Transverse colon (tissue), 4 donors: ENCODE measurements at regions not wholly inside any gene's neighbourhood (a gene's known extent, or its start where the extent isn't known, plus 50 kb on each side); places are given as distances from the start of the nearest gene placed in this dataset.
"Not testable (repeated sequence)": the region's sequence is repeated elsewhere in the genome, so short reads cannot be mapped to it uniquely, and the experiment has no call there.

Experiments
- DNase-seq: peaks from one replicate; pipeline ENCODE4 v3.0.0-alpha.2; 2019
- H3K27ac ChIP-seq, 4 donors: fragments of 200-600 bp; sonication (generic); 2 replicates each; pipeline ENCODE4 v1.5.1; 2016 to 2018; ENCODE audit warnings: inconsistent platforms in 4 of 4
- H3K27me3 ChIP-seq: fragments of 200-600 bp; sonication (generic); 2 replicates; pipeline ENCODE4 v1.5.1; 2017; ENCODE audit warnings: inconsistent platforms
- H3K36me3 ChIP-seq, 4 donors: fragments of 200-600 bp; sonication (generic); 2 replicates each; pipeline ENCODE4 v1.5.1; 2017 to 2019; ENCODE audit warnings: inconsistent platforms in 4 of 4
- H3K4me1 ChIP-seq, 4 donors: fragments of 200-600 bp; sonication (generic); 2 replicates each; pipeline ENCODE4 v1.5.1; 2017 to 2020; ENCODE audit warnings: inconsistent platforms in 4 of 4
- H3K4me3 ChIP-seq, 4 donors: fragments of 200-600 bp; sonication (generic); 1 replicate in 1 of 4; 2 replicates in 3 of 4; pipeline versions ENCODE4 v1.5.1 to v1.6.1; 2017 to 2019; ENCODE audit warnings: inconsistent platforms in 4 of 4
- H3K9me3 ChIP-seq, 2 donors: fragments of 200-600 bp; sonication (generic); 2 replicates each; pipeline ENCODE4 v1.5.1; 2017 to 2019; ENCODE audit warnings: inconsistent platforms in 2 of 2
- CTCF ChIP-seq, 5 experiments: fragments of 200-600 bp in 3 of 5; fragments of 450-650 bp in 2 of 5; sonication (generic) in 3 of 5; IDR thresholded peaks; 1 replicate in 2 of 5; 2 replicates in 3 of 5; pipeline ENCODE4 v1.5.1; 2016 to 2017; ENCODE audit warnings: antibody characterized with exemption in 5 of 5, inconsistent platforms in 3 of 5, mild to moderate bottlenecking in 2 of 5, moderate library complexity in 1 of 5
- EP300 ChIP-seq: sonication (generic); formaldehyde crosslinking; IDR thresholded peaks from one replicate; pipeline ENCODE4 v1.6.1; 2017; ENCODE audit warnings: antibody characterized with exemption, low read depth
- POLR2A ChIP-seq: fragments of 450-650 bp; IDR thresholded peaks from one replicate; pipeline ENCODE4 v1.6.1; 2016; ENCODE audit warnings: antibody characterized with exemption, mild to moderate bottlenecking, moderate library complexity
- POLR2AphosphoS5 ChIP-seq, 3 donors: sonication (generic); formaldehyde crosslinking; IDR thresholded peaks; one replicate each; pipeline ENCODE4 v1.6.1; 2016; ENCODE audit warnings: antibody characterized with exemption in 3 of 3
- WGBS, 2 donors: methylation state at CpG; one replicate each; pipeline ENCODE4 v1.1.5; 2018; ENCODE audit warnings: low coverage in 1 of 2; 5-methylcytosine and 5-hydroxymethylcytosine counted together
- in situ Hi-C, 4 donors: fragments of 200-750 bp; cut with MboI; loops; one replicate each; pipeline versions ENCODE4 v1.15.0 to v1.15.1; 2017; ENCODE audit warnings: low sequenced_read_pairs in 3 of 4, low pct_ligation_motif_present in 1 of 4, low pct_unique_long_range_greater_than_20kb in 1 of 4
- intact Hi-C: fragments of 100-400 bp; cut with DNase I; formaldehyde crosslinking; loops from one replicate; pipeline ENCODE4 v1.15.1; 2023; ENCODE audit warnings: low total_unique reads

- no peak for TF ChIP-seq CTCF (IDR thresholded peaks at IDR 0.05)
- no peak for TF ChIP-seq POLR2AphosphoS5 (IDR thresholded peaks at IDR 0.05)
- no peak for TF ChIP-seq POLR2A
- no peak for TF ChIP-seq EP300
- H3K4me3 ChIP-seq = no peak overlapping the region
- intact Hi-C loops = no loop called here
Observed at GRCh38 chrX:3522101-3522650, 175.7 kb upstream of the MXRA5 start.

GRCh38 chrX:3521396-3521795 is 174.9 kb upstream of the MXRA5 start:
- intact Hi-C loops = no loop called here
- Histone ChIP-seq H3K9me3 (no peaks in the 10 kb centered on the region), H3K36me3 (no peaks in the 10 kb centered on the region), H3K27me3 (no peaks in the 10 kb centered on the region), H3K4me1 (no peaks in the 10 kb centered on the region), H3K4me3 (no peak overlapping the region), H3K27ac (peak overlapping the region in 1 of 4 donors; percentile 39)
- 35% methylated on average over 3 of the region's 3 CpGs; no CpG with 5 or more reads in 1 of the 2 donors for WGBS, 2 donors
- in situ Hi-C loops = no loop called here
- no peak for TF ChIP-seq CTCF (IDR thresholded peaks at IDR 0.05)
- TF ChIP-seq EP300 = no peak
- TF ChIP-seq POLR2AphosphoS5 (IDR thresholded peaks at IDR 0.05) = no peak
- no peak for TF ChIP-seq POLR2A
- no peak for DNase-seq

More at GRCh38 chrX:3522101-3522650, 175.7 kb upstream of the MXRA5 start:
- 67% methylated on average over 4 of the region's 4 CpGs; no CpG with 5 or more reads in 1 of the 2 donors for WGBS, 2 donors
- no peaks in the 10 kb centered on the region for H3K36me3 ChIP-seq
- H3K9me3 ChIP-seq = no peaks in the 10 kb centered on the region
- in situ Hi-C loops = no loop called here
- no peak for DNase-seq
- H3K27me3 ChIP-seq = no peaks in the 10 kb centered on the region
- H3K27ac ChIP-seq = no peak overlapping the region
- no peaks in the 10 kb centered on the region for H3K4me1 ChIP-seq

GRCh38 chrX:3520982-3521381 is 174.5 kb upstream of the MXRA5 start:
- H3K4me1 ChIP-seq = no peaks in the 10 kb centered on the region
- H3K4me3 ChIP-seq = no peak overlapping the region
- TF ChIP-seq POLR2AphosphoS5 (IDR thresholded peaks at IDR 0.05) (no peak), CTCF (IDR thresholded peaks at IDR 0.05) (no peak), EP300 (no peak), POLR2A (no peak)
- 32 to 40% methylated on average over 1 to 3 of the region's 3 CpGs for WGBS, 2 donors
- intact Hi-C loops (no loop called here), in situ Hi-C loops (no loop called here)
- no peaks in the 10 kb centered on the region for H3K27me3 ChIP-seq
- no peaks in the 10 kb centered on the region for H3K36me3 ChIP-seq
- no peak for DNase-seq
- H3K9me3 ChIP-seq = no peaks in the 10 kb centered on the region
- H3K27ac ChIP-seq = peak overlapping the region in 1 of 4 donors; percentile 39

- TF ChIP-seq POLR2AphosphoS5 (IDR thresholded peaks at IDR 0.05) = no peak
- no peak for TF ChIP-seq POLR2A
- no peak for TF ChIP-seq CTCF (IDR thresholded peaks at IDR 0.05)
- no peak for TF ChIP-seq EP300
- WGBS, 2 donors = 78 to 100% methylated on average over 1 to 3 of the region's 3 CpGs
- intact Hi-C loops (no loop called here), in situ Hi-C loops (no loop called here)
- H3K9me3 ChIP-seq = no peaks in the 10 kb centered on the region
- no peaks in the 10 kb centered on the region for H3K4me1 ChIP-seq
- no peak for DNase-seq
- H3K27ac ChIP-seq = no peak overlapping the region
- H3K27me3 ChIP-seq = no peaks in the 10 kb centered on the region
- no peak overlapping the region for H3K4me3 ChIP-seq
- H3K36me3 ChIP-seq = no peaks in the 10 kb centered on the region
Observed at GRCh38 chrX:3520458-3520857, 174.0 kb upstream of the MXRA5 start.

- intact Hi-C loops, in situ Hi-C loops, H3K9me3 ChIP-seq, H3K27me3 ChIP-seq, H3K4me1 ChIP-seq, DNase-seq, H3K36me3 ChIP-seq, H3K27ac ChIP-seq, H3K4me3 ChIP-seq: not testable (repeated sequence)
- whole genome bisulfite sequencing, 2 donors = 90% methylated on average over 8 of the region's 8 CpGs; no CpG with 5 or more reads in 1 of the 2 donors
Observed at GRCh38 chrX:3519384-3519783, 172.9 kb upstream of the MXRA5 start.
